AG09319 (cell line): ENCODE measurements at regions not wholly inside any gene's neighbourhood (a gene's known extent, or its start where the extent isn't known, plus 50 kb on each side); places are given as distances from the start of the nearest gene placed in this dataset.

Experiments
- DNase-seq: peaks from one replicate; pipeline ENCODE4 v3.0.0-alpha.2; 2010; ENCODE audit warnings: low read depth; ENCODE audit errors: extremely low read depth
- CTCF ChIP-seq: IDR thresholded peaks from 2 replicates; pipeline ENCODE4 v1.5.1; 2011; ENCODE audit warnings: low read depth, mild to moderate bottlenecking, inconsistent platforms, low read length, moderate library complexity

GRCh38 chr14:45998554-45998953 lies 653.0 kb downstream of the RPL10L start:
- TF ChIP-seq CTCF: no peak

GRCh38 chr14:45990252-45990651 lies 661.3 kb downstream of the RPL10L start:
- DNase-seq: no peak

More at GRCh38 chr14:45998554-45998953, 653.0 kb downstream of the RPL10L start:
- no peak for DNase-seq

GRCh38 chr14:45976001-45976400 lies 675.6 kb downstream of the RPL10L start:
- no peak for DNase-seq
- TF ChIP-seq CTCF: no peak

More at GRCh38 chr14:45990252-45990651, 661.3 kb downstream of the RPL10L start:
- TF ChIP-seq CTCF: no peak

GRCh38 chr14:45972416-45972815 lies 679.2 kb downstream of the RPL10L start:
- DNase-seq: no peak
- no peak for TF ChIP-seq CTCF

- DNase-seq: no peak
Measured at GRCh38 chr14:45970621-45971020, 681.0 kb downstream of the RPL10L start.

GRCh38 chr14:45968037-45968436 lies 683.5 kb downstream of the RPL10L start:
- DNase-seq: no peak

More at GRCh38 chr14:45970621-45971020, 681.0 kb downstream of the RPL10L start:
- no peak for TF ChIP-seq CTCF

GRCh38 chr14:45949479-45949878 lies 696.5 kb upstream of the MIS18BP1 start:
- TF ChIP-seq CTCF: no peak

More at GRCh38 chr14:45968037-45968436, 683.5 kb downstream of the RPL10L start:
- no peak for TF ChIP-seq CTCF

More at GRCh38 chr14:45949479-45949878, 696.5 kb upstream of the MIS18BP1 start:
- no peak for DNase-seq
